ENCODE measurements at regions not wholly inside any gene's neighbourhood (a gene's known extent, or its start where the extent isn't known, plus 50 kb on each side); places are given as distances from the start of the nearest gene placed in this dataset.

DNA sequence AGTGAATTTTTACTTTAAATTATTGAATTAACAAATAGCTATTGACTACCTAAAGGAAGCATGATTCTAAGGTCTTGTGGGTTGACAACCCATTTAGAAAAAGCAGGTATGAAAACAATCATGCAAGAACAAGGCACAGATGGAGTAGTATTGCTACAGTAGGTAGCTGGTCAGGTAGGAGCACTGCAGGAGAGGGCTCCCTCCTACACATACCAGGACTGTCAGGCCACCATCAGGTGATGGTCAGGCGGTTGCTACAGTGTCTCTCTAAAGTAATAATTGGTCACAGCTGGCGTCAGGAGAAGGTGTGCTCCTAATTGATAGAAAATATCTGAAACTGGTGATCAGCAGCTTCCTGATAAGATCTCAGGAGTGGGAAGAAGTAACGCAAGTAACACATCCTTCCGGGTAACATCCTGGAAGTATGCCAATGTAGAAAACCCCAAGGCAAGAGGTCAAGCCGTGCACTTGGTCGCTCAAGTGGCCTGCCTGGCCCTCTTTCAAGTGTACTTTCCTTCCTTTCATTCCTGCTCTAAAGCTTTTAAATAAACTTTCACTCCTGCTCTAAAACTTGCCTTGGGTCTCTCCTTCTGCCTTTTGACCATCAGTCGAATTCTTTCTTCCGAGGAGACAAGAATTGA, 486.5 kb downstream of the TMEM114 start:
- Histone ChIP-seq H3K9me3 (no peaks in the 10 kb centered on the region), H3K4me1 (no peaks in the 10 kb centered on the region), H3K27ac (no peak overlapping the region), H3K36me3 (no peaks in the 10 kb centered on the region), H3K27me3 (no peaks in the 10 kb centered on the region), H3K4me3 (no peak overlapping the region)
- TF ChIP-seq, protein P1, sequence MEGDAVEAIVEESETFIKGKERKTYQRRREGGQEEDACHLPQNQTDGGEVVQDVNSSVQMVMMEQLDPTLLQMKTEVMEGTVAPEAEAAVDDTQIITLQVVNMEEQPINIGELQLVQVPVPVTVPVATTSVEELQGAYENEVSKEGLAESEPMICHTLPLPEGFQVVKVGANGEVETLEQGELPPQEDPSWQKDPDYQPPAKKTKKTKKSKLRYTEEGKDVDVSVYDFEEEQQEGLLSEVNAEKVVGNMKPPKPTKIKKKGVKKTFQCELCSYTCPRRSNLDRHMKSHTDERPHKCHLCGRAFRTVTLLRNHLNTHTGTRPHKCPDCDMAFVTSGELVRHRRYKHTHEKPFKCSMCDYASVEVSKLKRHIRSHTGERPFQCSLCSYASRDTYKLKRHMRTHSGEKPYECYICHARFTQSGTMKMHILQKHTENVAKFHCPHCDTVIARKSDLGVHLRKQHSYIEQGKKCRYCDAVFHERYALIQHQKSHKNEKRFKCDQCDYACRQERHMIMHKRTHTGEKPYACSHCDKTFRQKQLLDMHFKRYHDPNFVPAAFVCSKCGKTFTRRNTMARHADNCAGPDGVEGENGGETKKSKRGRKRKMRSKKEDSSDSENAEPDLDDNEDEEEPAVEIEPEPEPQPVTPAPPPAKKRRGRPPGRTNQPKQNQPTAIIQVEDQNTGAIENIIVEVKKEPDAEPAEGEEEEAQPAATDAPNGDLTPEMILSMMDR (IDR thresholded peaks at IDR 0.05) = no peak
- TF ChIP-seq POLR2A (IDR thresholded peaks at IDR 0.05) = no peak
- intact Hi-C loops (cut with DNase I) = no loop called here
- 78 to 86% methylated on average over 7 to 8 of the region's 8 CpGs for WGBS, 2 donors
- no peak for DNase-seq

DNA sequence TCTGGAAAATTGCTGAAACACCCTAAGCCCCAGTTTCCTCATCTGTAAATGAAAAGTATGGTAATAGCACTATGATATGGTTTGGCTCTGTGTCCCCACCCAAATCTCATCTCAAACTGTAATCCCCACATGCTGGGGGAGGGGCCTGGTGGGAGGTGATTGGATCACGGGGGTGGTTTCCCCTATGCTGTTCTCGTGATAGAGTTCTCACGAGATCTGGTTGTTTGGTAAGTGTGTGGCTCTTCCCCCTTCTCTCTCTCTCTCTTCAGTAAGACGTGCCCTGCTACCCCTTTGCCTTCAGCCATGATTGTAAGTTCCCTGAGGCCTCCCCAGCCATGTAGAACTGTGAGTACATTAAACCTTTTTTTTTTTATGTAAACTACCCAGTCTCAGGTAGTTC, 490.7 kb downstream of the TMEM114 start:
- TF ChIP-seq, protein P1 (IDR thresholded peaks at IDR 0.05) = no peak
- TF ChIP-seq POLR2A (IDR thresholded peaks at IDR 0.05) = no peak
- WGBS, 2 donors = 46 to 69% methylated on average over 4 of the region's 4 CpGs
- Histone ChIP-seq H3K4me1 (no peaks in the 10 kb centered on the region), H3K36me3 (no peaks in the 10 kb centered on the region), H3K27me3 (no peaks in the 10 kb centered on the region), H3K27ac (no peak overlapping the region), H3K9me3 (no peaks in the 10 kb centered on the region), H3K4me3 (no peak overlapping the region)
- intact Hi-C loops (cut with DNase I) = no loop called here
- DNase-seq = no peak

DNA sequence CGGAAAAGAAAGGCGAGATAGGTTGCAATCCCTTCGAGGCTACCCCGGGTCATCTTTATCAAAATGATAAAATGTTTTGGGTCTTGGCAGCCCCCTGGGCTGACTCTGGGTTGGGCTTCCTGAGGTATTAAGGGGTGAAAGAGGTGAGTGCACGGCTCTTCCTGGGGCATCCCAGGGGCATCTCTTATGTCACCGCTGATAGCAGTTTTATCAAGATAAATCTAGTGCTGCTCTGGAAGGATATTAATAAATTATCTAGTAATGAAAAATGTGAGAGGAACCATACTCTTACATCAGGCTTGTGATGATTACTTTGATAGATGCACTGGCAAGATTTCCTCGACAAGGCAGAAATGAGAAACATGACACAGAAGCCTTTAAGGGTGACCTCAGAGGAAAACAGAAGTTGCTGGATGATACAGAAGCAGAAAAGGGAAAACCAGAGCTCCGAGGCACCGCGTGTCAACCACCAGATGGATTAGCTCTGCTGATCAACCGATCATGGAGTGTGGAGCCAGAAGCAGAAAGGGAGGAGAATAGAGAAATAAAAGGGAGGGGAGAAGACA, 491.3 kb downstream of the TMEM114 start:
- Histone ChIP-seq H3K4me1 (no peaks in the 10 kb centered on the region), H3K27ac (no peak overlapping the region), H3K27me3 (no peaks in the 10 kb centered on the region), H3K4me3 (no peak overlapping the region), H3K9me3 (no peaks in the 10 kb centered on the region), H3K36me3 (no peaks in the 10 kb centered on the region)
- no peak for TF ChIP-seq POLR2A (IDR thresholded peaks at IDR 0.05)
- WGBS, 2 donors = 53 to 58% methylated on average over 11 of the region's 11 CpGs
- intact Hi-C loops (cut with DNase I) = no loop called here
- DNase-seq = no peak

DNA sequence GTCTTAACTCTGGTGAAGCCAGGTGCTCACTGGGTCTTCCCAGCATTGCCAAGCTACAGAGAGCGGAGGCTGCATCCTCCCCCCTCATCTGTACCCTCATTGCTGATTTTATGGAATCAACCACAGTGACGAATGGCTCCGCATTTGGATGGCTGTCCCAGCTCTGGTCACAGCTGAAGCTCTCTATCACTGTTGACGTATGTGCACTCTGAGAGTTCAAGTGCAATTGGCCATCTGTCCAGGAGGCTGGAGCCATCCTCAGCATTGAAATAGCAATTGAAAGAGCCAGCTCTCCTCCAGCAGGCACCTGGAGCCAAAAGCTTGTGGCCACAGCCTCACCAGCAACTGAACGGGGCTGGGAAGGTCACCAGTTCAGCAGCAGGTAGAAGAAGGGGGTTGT, 494.1 kb downstream of the TMEM114 start:
- no peak for TF ChIP-seq POLR2A (IDR thresholded peaks at IDR 0.05)
- TF ChIP-seq, protein P1 (IDR thresholded peaks at IDR 0.05) = no peak
- Histone ChIP-seq H3K27ac (no peak overlapping the region), H3K9me3 (no peaks in the 10 kb centered on the region), H3K27me3 (no peaks in the 10 kb centered on the region), H3K4me1 (no peaks in the 10 kb centered on the region), H3K4me3 (no peak overlapping the region), H3K36me3 (no peaks in the 10 kb centered on the region)
- WGBS, 2 donors = 71 to 82% methylated on average over 1 to 4 of the region's 5 CpGs
- intact Hi-C loops (cut with DNase I) = no loop called here
- no peak for DNase-seq

DNA sequence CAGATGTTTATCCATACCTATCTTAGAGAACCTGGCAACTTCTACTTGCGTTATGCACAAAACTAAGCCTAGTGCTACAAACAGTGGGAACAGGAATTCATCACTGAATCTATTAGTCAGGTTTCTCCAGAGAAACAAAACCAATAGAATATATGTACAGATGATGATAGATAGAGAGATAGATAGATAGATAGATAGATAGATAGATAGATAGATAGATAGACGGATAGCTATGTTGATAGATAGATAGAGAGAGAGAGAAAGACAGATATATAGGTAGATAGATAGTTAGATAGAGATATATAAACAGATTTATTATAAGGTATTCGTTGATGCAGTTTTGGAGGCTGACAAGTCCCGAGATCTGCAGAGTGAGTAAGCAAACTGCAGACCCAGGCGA, 495.6 kb downstream of the TMEM114 start:
- 74 to 86% methylated on average over 5 of the region's 5 CpGs for WGBS, 2 donors
- TF ChIP-seq, protein P1 (IDR thresholded peaks at IDR 0.05) = no peak
- TF ChIP-seq POLR2A (IDR thresholded peaks at IDR 0.05) = no peak
- no peak overlapping the region for H3K27ac ChIP-seq
- H3K36me3 ChIP-seq = no peaks in the 10 kb centered on the region
- intact Hi-C loops (cut with DNase I) = no loop called here
- H3K27me3 ChIP-seq = no peaks in the 10 kb centered on the region
- H3K9me3 ChIP-seq = no peaks in the 10 kb centered on the region
- DNase-seq = no peak
- H3K4me3 ChIP-seq = no peak overlapping the region
- H3K4me1 ChIP-seq = no peaks in the 10 kb centered on the region
